ELR (cell line): ENCODE measurements at regions not wholly inside any gene's neighbourhood (a gene's known extent, or its start where the extent isn't known, plus 50 kb on each side); places are given as distances from the start of the nearest gene placed in this dataset.
A peak's percentile ranks its signal among the peaks of the same experiment; 100 is the strongest.
"Not testable (repeated sequence)": the region's sequence is repeated elsewhere in the genome, so short reads cannot be mapped to it uniquely, and the experiment has no call there.

Experiments used
- DNase-seq: peaks from one replicate; pipeline ENCODE4 v3.0.0-alpha.2; 2015; ENCODE audit warnings: low read depth

- DNase-seq, result no peak
Observed at GRCh38 chr6:126967296-126968005, 151.0 kb upstream of the RSPO3 start.

DNA sequence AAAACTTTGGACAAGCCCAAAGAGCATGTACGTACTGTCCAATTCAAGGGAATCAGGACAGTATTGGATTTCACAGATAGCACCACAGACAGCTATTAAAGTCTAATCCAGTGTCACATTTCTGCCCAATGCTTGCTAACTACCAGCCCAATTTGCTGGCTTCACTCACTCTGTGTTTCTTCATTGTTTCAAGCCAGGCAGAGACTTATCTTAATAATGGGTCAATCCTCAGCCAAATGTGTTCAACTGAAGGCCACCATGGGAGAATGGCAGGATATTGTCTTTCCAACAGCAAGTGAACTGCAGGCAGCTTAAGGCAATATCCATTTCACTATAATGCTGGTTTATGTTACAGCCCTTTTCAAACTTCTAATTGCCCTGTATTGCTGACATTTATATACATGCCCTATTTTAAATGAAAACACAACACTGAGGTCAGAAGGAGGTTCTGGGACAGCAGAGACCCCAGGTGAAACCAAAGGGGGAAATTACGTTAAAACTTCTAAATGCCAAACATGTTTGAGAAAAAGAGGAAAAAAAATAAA, 142.1 kb upstream of the RSPO3 start:
- no peak for DNase-seq

- no peak for DNase-seq
Observed at GRCh38 chr6:126983779-126984178, 134.7 kb upstream of the RSPO3 start.

GRCh38 chr6:126988125-126988524, 130.3 kb upstream of the RSPO3 start:
- not testable (repeated sequence) for DNase-seq

- DNase-seq, result no peak
Observed at GRCh38 chr6:127000631-127001030, 117.8 kb upstream of the RSPO3 start.

GRCh38 chr6:127013865-127014264, 104.6 kb upstream of the RSPO3 start:
- no peak for DNase-seq

GRCh38 chr6:127015858-127016257, 102.6 kb upstream of the RSPO3 start:
- DNase-seq, result no peak

GRCh38 chr6:127019828-127020227, 98.6 kb upstream of the RSPO3 start:
- no peak for DNase-seq

DNA sequence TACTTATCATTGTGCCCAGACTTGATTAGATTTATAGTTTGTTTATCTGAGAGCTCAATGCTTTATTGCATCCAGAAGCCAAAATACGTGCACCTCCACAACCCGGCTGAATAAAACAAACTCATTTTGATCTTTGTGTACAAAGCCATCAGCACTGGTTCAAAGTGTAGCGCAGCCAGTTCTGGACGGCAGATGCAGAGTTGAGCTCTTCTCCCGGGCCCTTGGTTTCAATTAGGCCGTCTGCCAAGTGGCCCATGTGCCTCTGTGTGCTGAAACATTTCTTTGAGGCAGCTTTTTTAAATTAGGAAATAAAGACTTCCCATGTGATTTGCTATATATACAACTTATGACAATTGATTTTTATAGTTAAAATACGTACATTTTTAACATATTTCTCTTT, 96.2 kb upstream of the RSPO3 start:
- no peak for DNase-seq

GRCh38 chr6:127023001-127023778, 95.3 kb upstream of the RSPO3 start:
- DNase-seq, result no peak

GRCh38 chr6:127026247-127026646, 92.2 kb upstream of the RSPO3 start:
- DNase-seq, result peak; percentile 70

DNA sequence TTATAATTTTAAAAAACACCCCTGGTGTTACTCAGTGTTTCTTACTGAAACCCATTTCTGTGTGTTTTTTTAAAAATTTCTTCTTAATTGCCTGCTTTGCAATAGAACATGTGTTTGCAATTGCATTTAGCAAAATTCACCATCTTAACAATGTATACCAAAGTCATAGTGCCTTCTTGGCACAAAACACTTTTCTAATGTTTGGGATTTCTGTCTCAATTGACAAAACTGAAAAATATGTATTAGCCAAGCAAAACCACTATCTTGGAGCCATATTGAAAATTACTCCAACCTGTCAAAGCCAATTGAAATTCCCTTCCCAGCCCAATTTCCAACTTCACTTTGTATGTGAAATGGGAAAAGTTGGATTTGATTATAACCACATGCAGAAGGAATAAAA, 88.4 kb upstream of the RSPO3 start:
- no peak for DNase-seq

GRCh38 chr6:127030836-127031235, 87.6 kb upstream of the RSPO3 start:
- DNase-seq, result no peak

GRCh38 chr6:127031511-127031910, 87.0 kb upstream of the RSPO3 start:
- DNase-seq, result no peak

GRCh38 chr6:127032971-127033370, 85.5 kb upstream of the RSPO3 start:
- no peak for DNase-seq

GRCh38 chr6:127051571-127052260, 66.8 kb upstream of the RSPO3 start:
- peak; percentile 77 for DNase-seq

DNA sequence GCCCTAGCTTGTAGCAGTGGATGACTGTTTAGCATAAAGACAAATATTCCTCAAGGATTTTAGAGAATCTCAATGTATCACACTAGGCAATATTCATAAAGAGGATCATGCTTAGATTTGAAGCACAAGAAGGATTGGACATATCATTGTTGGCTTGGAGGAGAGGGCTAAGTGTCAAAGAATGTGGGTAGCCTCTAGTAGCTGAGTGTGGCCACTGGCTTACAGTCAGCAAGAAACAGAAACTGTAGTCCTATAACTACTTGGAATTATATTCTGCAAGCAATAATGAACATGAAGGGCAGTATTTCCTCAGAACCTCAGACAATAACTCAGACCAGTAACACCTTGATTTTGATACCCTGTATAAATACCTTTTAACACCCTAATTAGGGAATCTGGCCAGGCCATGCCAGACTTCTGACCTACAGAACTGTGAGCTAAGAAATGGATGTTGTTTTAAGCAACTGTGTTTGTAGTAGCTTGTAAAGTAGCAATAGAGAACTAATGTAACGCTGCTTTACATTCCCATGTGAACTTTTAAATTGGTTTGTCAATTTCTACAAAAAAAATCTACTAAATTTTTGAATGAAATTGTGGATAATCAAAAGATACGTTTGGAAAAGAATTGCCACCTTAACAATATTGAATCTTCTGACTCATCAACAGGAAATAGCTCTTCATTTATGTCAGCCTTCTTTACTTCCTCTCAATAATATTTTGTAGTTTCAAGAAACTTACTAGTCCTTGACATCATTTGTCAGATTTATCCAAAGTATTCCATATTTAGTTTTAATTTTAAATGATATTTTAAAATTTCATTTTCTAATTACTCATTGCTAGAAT, 65.2 kb upstream of the RSPO3 start:
- peak; percentile 68 for DNase-seq

DNA sequence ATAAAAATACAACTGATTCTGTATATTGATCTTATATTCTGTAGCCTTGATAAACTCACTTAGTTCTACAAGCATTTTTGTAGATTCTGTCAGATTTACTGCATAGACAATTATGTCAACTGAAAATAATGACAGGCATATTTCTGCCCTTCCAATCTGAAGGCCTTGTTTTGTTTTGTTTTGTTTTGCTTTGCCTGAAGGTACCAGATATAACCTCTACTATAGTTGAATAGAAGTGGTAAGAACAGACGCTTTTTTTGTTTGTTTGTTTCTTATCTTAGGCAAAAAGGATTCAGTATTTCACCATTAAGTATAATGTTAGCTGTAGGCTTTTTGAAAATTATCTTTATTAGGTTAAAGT, 64.6 kb upstream of the RSPO3 start:
- DNase-seq, result no peak

DNA sequence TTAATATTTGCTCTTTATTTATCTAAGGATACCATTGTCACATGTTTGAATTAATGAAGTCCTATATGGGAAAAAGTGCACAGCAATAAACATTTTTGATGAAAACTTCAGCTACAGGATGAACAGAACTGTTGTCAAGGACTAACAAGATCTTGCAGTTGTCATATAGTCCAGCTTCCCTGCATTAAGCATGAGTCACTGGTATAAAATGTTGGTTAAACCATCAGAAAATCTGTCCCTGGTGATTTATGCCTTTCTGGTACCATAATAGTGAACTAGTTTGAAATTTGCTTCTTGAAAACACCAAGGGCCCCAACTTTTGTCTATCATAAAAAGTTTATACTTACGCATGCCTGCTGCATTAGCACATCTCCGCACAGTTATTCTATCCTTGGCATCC, 60.4 kb upstream of the RSPO3 start:
- DNase-seq, result peak; percentile 82

GRCh38 chr6:127058936-127059335, 59.5 kb upstream of the RSPO3 start:
- DNase-seq, result peak; percentile 15
